B cell (primary cell): ENCODE measurements at regions not wholly inside any gene's neighbourhood (a gene's known extent, or its start where the extent isn't known, plus 50 kb on each side); places are given as distances from the start of the nearest gene placed in this dataset.

Experiments
- ATAC-seq: fragments of 200-7000 bp; cut with Tn5 transposase; one replicate; pipeline ENCODE4 v1.10.0; 2021; ENCODE audit warnings: low read depth, mild to moderate bottlenecking, moderate number of reproducible peaks, moderate library complexity
- CTCF ChIA-PET: fragments of 350-600 bp; sonication (Branson Sonifier 250); formaldehyde crosslinking; loops from one replicate; lab custom pipeline; 2021; ENCODE audit warnings: antibody characterized with exemption, inconsistent platforms; lab: Charles Lee
- POLR2A ChIA-PET: fragments of 350-600 bp; sonication (Branson Sonifier 250); formaldehyde crosslinking; loops from one replicate; lab custom pipeline; 2021; ENCODE audit warnings: antibody characterized with exemption; lab: Charles Lee
- DNase-seq: peaks from one replicate; pipeline ENCODE4 v3.0.0; 2013
- H2AFZ ChIP-seq: 2 replicates; pipeline ENCODE4 v1.6.1; 2012; ENCODE audit warnings: mild to moderate bottlenecking, low read depth, low read length; ENCODE audit not compliant: insufficient read depth, poor library complexity, severe bottlenecking
- H3K27ac ChIP-seq, 2 donors: 1 replicate in 1 of 2; 2 replicates in 1 of 2; pipeline ENCODE4 v1.5.1; 2012 to 2013; ENCODE audit warnings: low read length in 2 of 2, mild to moderate bottlenecking in 2 of 2, moderate library complexity in 1 of 2
- H3K27me3 ChIP-seq, 4 experiments: fragments of 200-600 bp in 1 of 4; sonication (generic) in 1 of 4; replicated peaks in 1 of 4; 1 replicate in 2 of 4; 2 replicates in 2 of 4; pipeline versions ENCODE4 v1.6.1 to v1.7.0; 2013 to 2016; ENCODE audit warnings: low read length in 3 of 4, mild to moderate bottlenecking in 2 of 4, mixed read lengths in 1 of 4, moderate library complexity in 1 of 4; ENCODE audit not compliant: insufficient read depth in 4 of 4, control insufficient read depth in 3 of 4; ENCODE audit errors: control extremely low read depth in 1 of 4
- H3K36me3 ChIP-seq, 2 experiments: replicated peaks in 1 of 2; 1 replicate in 1 of 2; 2 replicates in 1 of 2; pipeline versions ENCODE4 v1.6.1 to v1.7.1; 2013; ENCODE audit warnings: low read length in 1 of 2; ENCODE audit not compliant: insufficient read depth in 2 of 2, control insufficient read depth in 1 of 2; ENCODE audit errors: control extremely low read depth in 1 of 2, extremely low read depth in 1 of 2
- H3K4me1 ChIP-seq, 2 donors: fragments of 200-600 bp in 1 of 2; sonication (generic) in 1 of 2; 1 replicate in 1 of 2; 2 replicates in 1 of 2; pipeline versions ENCODE4 v1.5.1 to v1.6.1; 2013 to 2017; ENCODE audit warnings: low read length in 2 of 2; ENCODE audit not compliant: control insufficient read depth in 2 of 2, insufficient read depth in 2 of 2
- H3K4me2 ChIP-seq: replicated peaks from 2 replicates; pipeline ENCODE3; 2012; ENCODE audit warnings: mild to moderate bottlenecking, low read depth, low read length; ENCODE audit not compliant: poor library complexity, severe bottlenecking
- H3K4me3 ChIP-seq, 5 experiments: fragments of 200-600 bp in 1 of 5; sonication (generic) in 1 of 5; 1 replicate in 3 of 5; 2 replicates in 2 of 5; pipeline versions ENCODE4 v1.5.1 to v1.7.0; 2011 to 2016; ENCODE audit warnings: low read length in 4 of 5, mild to moderate bottlenecking in 4 of 5, low read depth in 2 of 5, control low read depth in 1 of 5, moderate library complexity in 1 of 5; ENCODE audit not compliant: insufficient read depth in 1 of 5; ENCODE audit errors: control extremely low read depth in 1 of 5, extremely low read depth in 1 of 5
- H3K79me2 ChIP-seq: fragments of 200-600 bp; sonication (generic); one replicate; pipeline ENCODE4 v1.6.0; 2016; ENCODE audit warnings: low read length; ENCODE audit not compliant: control insufficient read depth, insufficient read depth
- H3K9ac ChIP-seq: fragments of 200-600 bp; sonication (generic); 2 replicates; pipeline ENCODE4 v1.6.1; 2017; ENCODE audit warnings: mild to moderate bottlenecking, low read length, moderate library complexity
- H3K9me3 ChIP-seq, 3 donors: one replicate each; pipeline versions ENCODE4 v1.6.1 to v1.7.1; 2013; ENCODE audit warnings: low read length in 2 of 3; ENCODE audit not compliant: control insufficient read depth in 2 of 3, insufficient read depth in 1 of 3; ENCODE audit errors: control extremely low read depth in 1 of 3
- H4K20me1 ChIP-seq: 2 replicates; pipeline ENCODE4 v1.6.0; 2012; ENCODE audit warnings: mild to moderate bottlenecking, low read length; ENCODE audit not compliant: insufficient read depth, control insufficient read depth, poor library complexity, severe bottlenecking
- H3K27ac Mint-ChIP-seq: one replicate; pipeline ENCODE4 v1.8.0; 2021; ENCODE audit warnings: mixed read lengths
- H3K27me3 Mint-ChIP-seq: one replicate; pipeline ENCODE4 v1.8.0; 2021; ENCODE audit warnings: mixed read lengths
- H3K4me1 Mint-ChIP-seq: one replicate; pipeline ENCODE4 v1.8.0; 2021; ENCODE audit warnings: mixed read lengths
- H3K4me3 Mint-ChIP-seq: one replicate; pipeline ENCODE4 v1.8.0; 2021; ENCODE audit warnings: mixed read lengths
- H3K9me3 Mint-ChIP-seq: one replicate; pipeline ENCODE4 v1.8.0; 2022; ENCODE audit warnings: mixed read lengths; ENCODE audit not compliant: insufficient read depth
- CTCF ChIP-seq: fragments of 200-600 bp; IDR thresholded peaks from one replicate; pipeline ENCODE4 v1.8.0; 2022; ENCODE audit warnings: antibody characterized with exemption, mild to moderate bottlenecking
- EZH2 ChIP-seq: IDR thresholded peaks from 2 replicates; pipeline ENCODE4 v1.6.1; 2012; ENCODE audit warnings: borderline replicate concordance, low read depth, mild to moderate bottlenecking, moderate library complexity, low read length; ENCODE audit not compliant: insufficient read depth, poor library complexity, severe bottlenecking
- WGBS: methylation state at CpG from one replicate; pipeline ENCODE4 v1.1.5; 2013; ENCODE audit warnings: missing lambda C conversion rate; ENCODE audit not compliant: insufficient coverage; 5-methylcytosine and 5-hydroxymethylcytosine counted together
- intact Hi-C: fragments of 100-400 bp; cut with micrococcal nuclease; formaldehyde crosslinking; loops from one replicate; pipeline ENCODE4 v1.10.0; 2022

- Mint-ChIP-seq H3K9me3 (peaks cover 2% of the 10 kb centered on the region), H3K27me3 (no peaks in the 10 kb centered on the region), H3K4me1 (no peaks in the 10 kb centered on the region), H3K4me3 (no peak overlapping the region), H3K27ac (no peak overlapping the region)
- ATAC-seq (no peak), DNase-seq (no peak)
- Histone ChIP-seq H3K4me2 (no peak overlapping the region), H3K9ac (no peak overlapping the region), H3K79me2 (no peaks in the 10 kb centered on the region), H2AFZ (no peak overlapping the region), H4K20me1 (no peaks in the 10 kb centered on the region), H3K4me3 (no peak overlapping the region), H3K27me3 (no peaks in the 10 kb centered on the region), H3K9me3 (no peaks in the 10 kb centered on the region), H3K36me3 (no peaks in the 10 kb centered on the region), H3K4me1 (no peaks in the 10 kb centered on the region), H3K27ac (no peak overlapping the region)
- intact Hi-C loops, result no loop called here
- WGBS, result 95% methylated on average over 4 of the region's 6 CpGs
- POLR2A ChIA-PET, result no interaction called here
- CTCF ChIA-PET, result no interaction called here
- no peak for TF ChIP-seq EZH2
- TF ChIP-seq CTCF, result no peak
Measured at GRCh38 chr18:61157451-61157850, 175.8 kb upstream of the CDH20 start.

GRCh38 chr18:61159246-61159645, 174.0 kb upstream of the CDH20 start:
- Mint-ChIP-seq H3K4me3 (no peak overlapping the region), H3K4me1 (no peaks in the 10 kb centered on the region), H3K27ac (no peak overlapping the region), H3K9me3 (peaks cover 2% of the 10 kb centered on the region), H3K27me3 (no peaks in the 10 kb centered on the region)
- Histone ChIP-seq H3K9me3 (no peaks in the 10 kb centered on the region), H3K27me3 (no peaks in the 10 kb centered on the region), H3K4me3 (no peak overlapping the region), H3K79me2 (no peaks in the 10 kb centered on the region), H3K4me2 (no peak overlapping the region), H3K27ac (no peak overlapping the region), H3K36me3 (no peaks in the 10 kb centered on the region), H3K9ac (no peak overlapping the region), H3K4me1 (no peaks in the 10 kb centered on the region), H2AFZ (no peak overlapping the region), H4K20me1 (no peaks in the 10 kb centered on the region)
- intact Hi-C loops, result no loop called here
- ChIA-PET CTCF (no interaction called here), POLR2A (no interaction called here)
- 78% methylated on average over 3 of the region's 4 CpGs for WGBS
- TF ChIP-seq EZH2 (no peak), CTCF (no peak)
- DNase-seq, result no peak
- ATAC-seq, result no peak
